GM23338 (cell line): ENCODE measurements at regions not wholly inside any gene's neighbourhood (a gene's known extent, or its start where the extent isn't known, plus 50 kb on each side); places are given as distances from the start of the nearest gene placed in this dataset.

Source experiments
- EZH2 ChIP-seq: fragments of 200-600 bp; sonication (generic); IDR thresholded peaks from one replicate; pipeline ENCODE4 v1.8.0; 2017; ENCODE audit warnings: antibody characterized with exemption, mild to moderate bottlenecking, low read depth; ENCODE audit not compliant: unreplicated experiment
- EZH2phosphoT487 ChIP-seq: fragments of 200-600 bp; sonication (generic); IDR thresholded peaks from one replicate; pipeline ENCODE4 v1.8.1; 2018; ENCODE audit warnings: antibody characterized with exemption; ENCODE audit not compliant: unreplicated experiment
- POLR2AphosphoS5 ChIP-seq: IDR thresholded peaks from 2 replicates; pipeline ENCODE4 v1.6.1; 2016; ENCODE audit warnings: antibody characterized with exemption, low read depth
- TF ChIP-seq, protein P1 (sequence below), 2 experiments: fragments of 200-600 bp in 1 of 2; sonication (generic) in 1 of 2; conservative IDR thresholded peaks; 2 replicates each; pipeline versions ENCODE4 v1.5.1 to v1.6.1; 2016 to 2017; ENCODE audit warnings: antibody characterized with exemption in 2 of 2, low read depth in 2 of 2, mild to moderate bottlenecking in 2 of 2, moderate library complexity in 1 of 2

DNA sequence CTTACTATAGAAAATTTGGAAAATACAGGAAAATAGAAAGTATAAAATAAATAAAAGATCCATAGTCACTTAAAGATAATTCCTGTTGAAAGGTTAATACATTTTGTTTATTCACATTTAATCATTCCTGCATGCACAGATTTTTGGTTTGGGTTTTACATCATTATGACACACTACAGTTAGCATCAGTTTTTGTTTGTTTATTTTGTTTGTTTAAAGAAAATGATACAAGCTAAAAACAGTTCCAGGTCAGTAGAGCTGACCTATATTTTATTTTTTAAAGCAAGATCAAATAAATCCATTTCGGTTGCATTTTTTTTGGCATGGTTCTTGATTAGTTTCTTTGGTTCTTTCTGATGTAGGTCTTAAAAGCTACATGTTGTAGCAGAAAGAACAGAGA is 68.8 kb upstream of the CCDC91 start:
- TF ChIP-seq POLR2AphosphoS5, result no peak
- TF ChIP-seq, protein P1, sequence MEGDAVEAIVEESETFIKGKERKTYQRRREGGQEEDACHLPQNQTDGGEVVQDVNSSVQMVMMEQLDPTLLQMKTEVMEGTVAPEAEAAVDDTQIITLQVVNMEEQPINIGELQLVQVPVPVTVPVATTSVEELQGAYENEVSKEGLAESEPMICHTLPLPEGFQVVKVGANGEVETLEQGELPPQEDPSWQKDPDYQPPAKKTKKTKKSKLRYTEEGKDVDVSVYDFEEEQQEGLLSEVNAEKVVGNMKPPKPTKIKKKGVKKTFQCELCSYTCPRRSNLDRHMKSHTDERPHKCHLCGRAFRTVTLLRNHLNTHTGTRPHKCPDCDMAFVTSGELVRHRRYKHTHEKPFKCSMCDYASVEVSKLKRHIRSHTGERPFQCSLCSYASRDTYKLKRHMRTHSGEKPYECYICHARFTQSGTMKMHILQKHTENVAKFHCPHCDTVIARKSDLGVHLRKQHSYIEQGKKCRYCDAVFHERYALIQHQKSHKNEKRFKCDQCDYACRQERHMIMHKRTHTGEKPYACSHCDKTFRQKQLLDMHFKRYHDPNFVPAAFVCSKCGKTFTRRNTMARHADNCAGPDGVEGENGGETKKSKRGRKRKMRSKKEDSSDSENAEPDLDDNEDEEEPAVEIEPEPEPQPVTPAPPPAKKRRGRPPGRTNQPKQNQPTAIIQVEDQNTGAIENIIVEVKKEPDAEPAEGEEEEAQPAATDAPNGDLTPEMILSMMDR (conservative IDR thresholded peaks at IDR 0.05; ENCODE audit: low read depth in 2 of 2), result no peak
- no peak for TF ChIP-seq EZH2phosphoT487
- no peak for TF ChIP-seq EZH2
